SHP77 (cell line): ENCODE measurements at regions not wholly inside any gene's neighbourhood (a gene's known extent, or its start where the extent isn't known, plus 50 kb on each side); places are given as distances from the start of the nearest gene placed in this dataset.

ENCODE experiments used
- DNase-seq, 2 experiments: peaks; one replicate each; lab custom pipeline; 2025; lab: John Stamatoyannopoulos, UW

- DNase-seq: no peak
Observed at GRCh38 chr2:128578406-128579390, 260.0 kb upstream of the HS6ST1 start.

GRCh38 chr2:128579825-128580224 lies 261.2 kb upstream of the HS6ST1 start:
- DNase-seq: no peak

GRCh38 chr2:128580988-128581848 lies 262.6 kb upstream of the HS6ST1 start:
- no peak for DNase-seq

GRCh38 chr2:128581849-128582244 lies 263.2 kb upstream of the HS6ST1 start:
- no peak for DNase-seq

GRCh38 chr2:128584296-128584890 lies 265.7 kb upstream of the HS6ST1 start:
- no peak for DNase-seq

GRCh38 chr2:128585706-128586105 lies 267.0 kb upstream of the HS6ST1 start:
- DNase-seq: no peak

- DNase-seq: no peak
Observed at GRCh38 chr2:128589681-128590080, 271.0 kb upstream of the HS6ST1 start.

GRCh38 chr2:128590309-128591021 lies 271.8 kb upstream of the HS6ST1 start:
- DNase-seq: no peak

GRCh38 chr2:128591022-128591860 lies 272.6 kb upstream of the HS6ST1 start:
- no peak for DNase-seq

GRCh38 chr2:128591861-128592822 lies 273.5 kb upstream of the HS6ST1 start:
- DNase-seq: no peak

GRCh38 chr2:128593518-128593878 lies 274.8 kb upstream of the HS6ST1 start:
- DNase-seq: no peak

- DNase-seq: no peak
Observed at GRCh38 chr2:128593879-128594650, 275.4 kb upstream of the HS6ST1 start.

GRCh38 chr2:128594651-128594910 lies 275.9 kb upstream of the HS6ST1 start:
- DNase-seq: no peak

GRCh38 chr2:128594953-128595677 lies 276.4 kb upstream of the HS6ST1 start:
- peak in 1 of 2 experiments; percentile 18 for DNase-seq

GRCh38 chr2:128595763-128596395 lies 277.2 kb upstream of the HS6ST1 start:
- no peak for DNase-seq

- DNase-seq: no peak
Observed at GRCh38 chr2:128596396-128597120, 277.9 kb upstream of the HS6ST1 start.

GRCh38 chr2:128597121-128597762 lies 278.6 kb upstream of the HS6ST1 start:
- no peak for DNase-seq
